ENCODE measurements at regions not wholly inside any gene's neighbourhood (a gene's known extent, or its start where the extent isn't known, plus 50 kb on each side); places are given as distances from the start of the nearest gene placed in this dataset.

DNA sequence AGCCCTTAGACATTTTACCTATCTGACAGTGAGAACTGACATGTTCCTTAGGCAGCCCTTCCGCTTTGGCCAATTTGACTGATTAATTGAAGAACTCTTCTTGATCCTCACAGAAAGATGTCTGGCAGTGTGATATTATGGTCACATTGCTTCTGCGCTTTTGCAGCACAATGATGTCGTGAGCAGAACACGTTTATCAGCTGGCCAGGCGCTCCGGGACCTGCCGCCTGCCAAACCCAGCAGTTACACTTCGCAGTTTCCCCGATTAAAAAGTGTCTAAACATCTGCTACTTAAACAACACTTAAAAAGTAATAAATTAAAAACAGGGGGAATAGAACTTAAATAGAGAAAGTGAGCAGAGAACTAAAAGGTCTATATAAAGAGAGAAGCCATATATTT, 103.5 kb upstream of the ETS2 start:
- TF ChIP-seq, protein P1, sequence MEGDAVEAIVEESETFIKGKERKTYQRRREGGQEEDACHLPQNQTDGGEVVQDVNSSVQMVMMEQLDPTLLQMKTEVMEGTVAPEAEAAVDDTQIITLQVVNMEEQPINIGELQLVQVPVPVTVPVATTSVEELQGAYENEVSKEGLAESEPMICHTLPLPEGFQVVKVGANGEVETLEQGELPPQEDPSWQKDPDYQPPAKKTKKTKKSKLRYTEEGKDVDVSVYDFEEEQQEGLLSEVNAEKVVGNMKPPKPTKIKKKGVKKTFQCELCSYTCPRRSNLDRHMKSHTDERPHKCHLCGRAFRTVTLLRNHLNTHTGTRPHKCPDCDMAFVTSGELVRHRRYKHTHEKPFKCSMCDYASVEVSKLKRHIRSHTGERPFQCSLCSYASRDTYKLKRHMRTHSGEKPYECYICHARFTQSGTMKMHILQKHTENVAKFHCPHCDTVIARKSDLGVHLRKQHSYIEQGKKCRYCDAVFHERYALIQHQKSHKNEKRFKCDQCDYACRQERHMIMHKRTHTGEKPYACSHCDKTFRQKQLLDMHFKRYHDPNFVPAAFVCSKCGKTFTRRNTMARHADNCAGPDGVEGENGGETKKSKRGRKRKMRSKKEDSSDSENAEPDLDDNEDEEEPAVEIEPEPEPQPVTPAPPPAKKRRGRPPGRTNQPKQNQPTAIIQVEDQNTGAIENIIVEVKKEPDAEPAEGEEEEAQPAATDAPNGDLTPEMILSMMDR (IDR thresholded peaks at IDR 0.05; ENCODE audit: low read depth, low read length, missing control alignments): no peak
- DNase-seq (ENCODE audit: low read depth): no peak
- no peak overlapping the region for H3K4me3 ChIP-seq (ENCODE audit: low read depth, low read length)

DNA sequence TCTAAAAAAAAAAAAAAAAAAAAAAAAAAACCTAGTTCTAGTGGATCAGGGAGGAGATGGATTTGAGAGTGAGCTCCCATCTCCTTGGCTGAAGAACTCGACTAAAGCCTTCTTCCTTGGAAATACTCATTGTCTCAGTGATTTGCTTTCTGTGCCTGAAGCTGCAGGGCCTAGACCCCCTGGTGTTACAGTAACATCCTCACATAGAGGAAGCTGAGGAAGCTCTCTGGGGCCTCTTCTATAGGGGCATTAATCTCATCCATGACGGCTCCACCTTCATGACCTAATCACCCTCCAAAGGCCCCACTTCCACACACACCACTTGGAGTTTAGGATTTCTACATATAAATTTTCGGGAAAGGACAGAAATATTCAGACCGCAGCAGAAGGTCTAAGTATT, 95.9 kb upstream of the ETS2 start:
- TF ChIP-seq, protein P1 (IDR thresholded peaks at IDR 0.05; ENCODE audit: low read depth, low read length, missing control alignments): no peak
- H3K4me3 ChIP-seq (ENCODE audit: low read depth, low read length): no peak overlapping the region
- no peak for DNase-seq (ENCODE audit: low read depth)

DNA sequence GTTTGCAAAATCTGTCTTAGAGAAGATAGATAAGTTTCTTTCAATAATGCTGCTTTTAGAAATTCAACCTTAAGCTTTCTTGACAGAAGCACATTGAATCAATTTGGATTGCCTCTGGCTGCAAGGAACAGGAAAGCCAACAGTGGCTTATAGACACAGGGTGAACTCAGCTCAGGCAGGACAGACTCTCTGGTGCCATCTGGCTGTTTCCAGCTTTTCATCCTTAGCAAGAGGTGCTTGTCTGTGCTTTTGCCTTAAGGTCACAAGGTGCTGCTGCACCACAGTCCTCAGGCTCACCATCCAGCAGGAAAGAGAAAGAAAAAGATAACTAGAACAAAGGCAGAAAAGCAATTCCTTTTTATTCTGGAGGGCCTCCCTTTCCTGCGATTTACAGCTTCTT, 93.7 kb upstream of the ETS2 start:
- no peak for DNase-seq (ENCODE audit: low read depth)

DNA sequence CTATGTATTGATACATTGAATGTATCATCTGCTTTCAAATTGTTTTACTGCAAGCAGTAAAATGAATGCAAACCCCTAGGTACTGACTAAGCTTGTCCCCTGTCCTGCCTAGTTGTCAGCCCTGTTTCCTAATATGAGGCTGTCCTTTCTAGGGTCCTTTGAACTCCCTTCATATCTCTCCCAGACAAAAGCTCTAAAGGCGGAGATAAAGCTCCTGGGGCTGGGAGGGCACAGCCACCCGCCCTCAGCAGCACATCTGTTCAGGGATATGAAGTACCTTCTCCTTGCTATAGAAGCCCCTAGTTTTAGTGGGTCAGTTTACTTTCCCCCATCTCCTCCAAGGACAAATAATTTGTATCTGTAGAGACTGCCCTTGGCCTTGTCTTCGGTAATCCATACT, 93.1 kb upstream of the ETS2 start:
- H3K4me3 ChIP-seq (ENCODE audit: low read depth, low read length): no peak overlapping the region
- DNase-seq (ENCODE audit: low read depth): no peak
- TF ChIP-seq, protein P1 (IDR thresholded peaks at IDR 0.05; ENCODE audit: low read depth, low read length, missing control alignments): no peak

More for the DNA sequence above, 93.7 kb upstream of the ETS2 start:
- TF ChIP-seq, protein P1 (IDR thresholded peaks at IDR 0.05; ENCODE audit: low read depth, low read length, missing control alignments): no peak
- no peak overlapping the region for H3K4me3 ChIP-seq (ENCODE audit: low read depth, low read length)

DNA sequence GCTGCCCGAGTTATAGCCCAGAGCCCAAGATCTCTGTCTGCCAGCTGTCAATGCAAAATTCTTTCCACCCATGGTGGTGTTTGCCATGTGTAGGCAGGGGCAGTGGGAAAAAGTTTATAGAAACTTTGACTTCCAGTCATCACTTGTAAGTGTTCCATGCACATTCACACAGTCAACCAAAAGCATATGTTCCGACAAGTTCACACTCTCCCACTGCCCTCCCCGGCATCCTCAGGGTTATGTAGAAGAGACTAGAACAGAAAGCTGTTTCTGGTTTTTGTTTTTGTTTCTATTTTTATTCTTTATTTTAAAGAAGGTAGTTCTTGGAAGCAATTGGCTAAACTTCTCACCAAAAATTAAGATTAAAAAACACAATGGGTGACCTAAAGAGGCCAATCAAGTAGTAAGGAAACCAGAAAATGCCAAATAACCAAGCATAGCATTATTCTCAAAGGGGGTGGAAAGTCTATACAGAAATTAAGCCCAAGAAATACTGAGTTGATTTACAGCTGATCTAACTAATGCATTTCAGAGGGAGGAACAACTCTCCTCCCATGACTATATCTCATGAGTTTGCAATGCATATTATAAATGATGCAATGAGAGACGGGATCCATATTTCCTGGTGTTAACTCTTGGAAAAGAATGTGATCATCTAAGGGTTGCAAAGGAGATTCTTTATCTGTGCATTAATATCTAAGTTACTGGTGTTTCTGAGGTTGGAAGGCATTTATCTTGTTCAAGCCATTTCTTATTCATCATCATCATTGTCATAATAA, 91.5 kb upstream of the ETS2 start:
- no peak for DNase-seq (ENCODE audit: low read depth)
- no peak overlapping the region for H3K4me3 ChIP-seq (ENCODE audit: low read depth, low read length)
- TF ChIP-seq, protein P1 (IDR thresholded peaks at IDR 0.05; ENCODE audit: low read depth, low read length, missing control alignments): no peak

DNA sequence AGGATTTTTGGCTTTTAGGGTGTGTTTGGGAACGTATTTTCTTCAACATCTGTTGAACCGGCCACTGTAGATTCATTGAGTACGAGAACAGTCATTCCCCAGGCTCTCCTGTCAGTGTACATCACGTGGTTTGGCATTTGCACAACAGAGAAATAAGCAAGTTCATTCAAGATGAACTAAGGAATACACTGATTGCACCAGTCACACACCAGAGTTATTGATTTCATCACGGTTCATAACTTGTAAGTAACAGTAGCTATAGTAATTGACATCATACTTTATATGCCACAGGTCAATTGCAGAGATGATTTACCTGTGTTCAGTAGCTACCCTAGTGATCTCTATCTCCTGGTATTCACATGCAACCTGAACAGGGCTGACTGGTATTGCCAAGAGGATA, 90.7 kb upstream of the ETS2 start:
- DNase-seq (ENCODE audit: low read depth): no peak
- H3K4me3 ChIP-seq (ENCODE audit: low read depth, low read length): no peak overlapping the region
- TF ChIP-seq, protein P1 (IDR thresholded peaks at IDR 0.05; ENCODE audit: low read depth, low read length, missing control alignments): no peak

DNA sequence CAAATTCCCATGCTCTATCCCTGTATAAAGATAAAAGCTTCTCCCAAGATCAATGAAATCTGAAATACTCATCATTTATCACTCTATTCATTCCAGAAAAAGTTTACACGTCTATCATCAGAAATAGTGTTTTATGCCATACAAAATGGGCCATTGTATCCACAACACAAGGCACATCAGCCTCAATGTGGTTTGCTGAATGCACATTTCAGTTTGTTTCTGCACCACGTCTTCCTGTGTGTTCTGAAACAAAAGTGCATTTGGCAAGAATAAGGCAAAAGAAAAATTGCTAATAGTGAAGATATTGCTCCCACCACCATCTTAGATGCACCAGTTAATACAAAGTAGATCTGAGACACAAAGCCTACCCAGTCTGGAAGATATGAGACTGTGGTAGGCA, 89.6 kb upstream of the ETS2 start:
- TF ChIP-seq, protein P1 (IDR thresholded peaks at IDR 0.05; ENCODE audit: low read depth, low read length, missing control alignments): no peak
- H3K4me3 ChIP-seq (ENCODE audit: low read depth, low read length): no peak overlapping the region
- no peak for DNase-seq (ENCODE audit: low read depth)
